ENCODE measurements at regions not wholly inside any gene's neighbourhood (a gene's known extent, or its start where the extent isn't known, plus 50 kb on each side); places are given as distances from the start of the nearest gene placed in this dataset.
"Not testable (repeated sequence)": the region's sequence is repeated elsewhere in the genome, so short reads cannot be mapped to it uniquely, and the experiment has no call there.

DNA sequence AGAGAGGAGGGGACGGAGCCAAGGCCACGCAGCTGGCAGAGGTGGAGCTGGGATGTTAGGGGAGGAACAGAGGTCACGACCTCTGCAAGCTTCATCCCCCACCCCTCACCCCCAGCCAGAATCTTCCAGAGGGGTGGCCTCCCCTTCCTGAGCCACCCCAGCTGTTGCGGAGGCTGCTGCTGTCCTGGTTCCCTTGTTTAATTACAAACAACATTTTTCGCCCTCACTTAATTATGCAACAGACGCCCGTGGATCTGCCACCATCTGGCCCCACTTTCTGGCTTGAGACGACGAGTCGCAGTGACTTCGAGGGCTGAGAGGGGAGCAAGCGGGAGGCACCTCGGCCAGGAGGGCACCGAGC is 153.7 kb upstream of the PTPN1 start:
- no peak for DNase-seq (ENCODE audit: low read depth in 1 of 2, low spot score in 1 of 2)

DNA sequence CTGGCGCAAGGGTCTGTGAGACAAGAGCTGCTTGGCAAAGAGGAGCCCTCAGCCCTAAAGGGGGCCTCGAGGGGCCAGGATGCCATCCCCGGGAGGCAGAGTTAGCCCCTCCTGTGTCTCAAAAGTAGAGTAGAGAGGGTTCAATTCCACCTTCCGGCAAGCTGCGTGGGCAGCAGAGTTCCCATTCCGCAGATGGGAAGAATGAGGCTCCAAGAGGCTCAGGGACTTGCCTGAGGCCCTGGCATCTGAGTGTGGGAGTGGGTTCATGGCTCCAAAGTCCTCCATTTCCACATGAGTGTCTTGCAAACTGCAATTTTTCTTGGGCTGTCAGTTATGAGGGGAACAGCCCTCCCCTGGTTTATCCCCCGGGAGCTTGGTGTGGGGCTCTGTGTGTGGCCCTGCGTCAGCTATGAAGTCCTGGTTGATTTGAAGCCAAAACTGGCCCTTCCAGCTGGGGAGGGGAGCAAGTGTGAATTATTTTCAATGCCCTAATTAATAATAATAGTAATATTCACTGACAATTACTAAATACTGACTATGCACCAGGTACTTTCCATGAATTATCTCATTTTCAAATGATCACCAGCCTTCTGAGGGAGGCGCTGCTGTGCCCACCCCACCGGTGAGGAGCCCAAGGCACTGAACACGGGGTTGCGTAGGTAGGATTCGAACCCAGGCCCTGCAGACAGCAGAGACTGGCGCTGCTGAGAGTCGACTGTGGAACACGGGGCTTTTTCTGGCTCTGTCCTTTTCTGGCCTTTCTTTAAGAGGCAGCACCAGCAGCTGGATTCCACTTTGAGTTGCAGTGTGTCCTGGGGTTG is 153.0 kb upstream of the PTPN1 start:
- DNase-seq (ENCODE audit: low read depth in 1 of 2, low spot score in 1 of 2): no peak

DNA sequence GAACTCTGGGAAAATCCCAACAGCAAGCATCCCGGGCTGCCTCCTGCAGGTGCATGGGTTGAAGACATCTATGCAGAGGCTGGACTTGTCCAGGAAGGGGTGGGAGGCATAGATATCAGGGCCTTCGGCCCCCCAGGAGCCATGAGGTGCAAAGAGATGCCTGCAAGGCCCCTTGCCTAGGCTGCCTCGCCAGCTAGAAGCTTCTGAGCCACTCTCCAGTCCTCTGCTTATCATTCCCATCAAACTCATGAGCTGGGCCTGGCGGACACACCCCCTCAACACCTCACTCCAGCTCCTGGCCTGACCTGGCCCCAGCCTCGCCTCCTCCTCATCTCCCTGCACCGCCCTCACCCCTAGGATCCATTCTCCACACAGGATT is 152.4 kb upstream of the PTPN1 start:
- no peak for DNase-seq (ENCODE audit: low read depth in 1 of 2, low spot score in 1 of 2)

DNA sequence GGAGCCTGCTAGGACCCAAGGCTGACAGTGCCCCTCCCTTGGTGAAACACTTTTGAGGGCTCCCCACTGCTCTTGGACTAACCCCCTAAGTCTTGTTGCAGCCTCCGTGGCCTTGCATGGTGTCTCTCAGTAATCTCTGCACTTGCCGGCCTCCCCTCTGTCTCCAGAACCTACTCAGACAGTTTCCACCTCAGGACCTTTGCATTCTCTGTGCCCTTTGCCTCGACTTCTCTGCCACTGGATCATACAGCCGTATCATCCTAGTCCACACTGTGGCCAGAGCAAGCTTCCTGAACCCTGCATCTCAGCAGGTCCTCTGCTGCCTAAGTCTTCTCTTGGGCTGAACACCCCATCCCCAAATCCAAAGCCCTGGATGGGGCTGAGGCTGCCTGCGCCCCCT is 152.0 kb upstream of the PTPN1 start:
- DNase-seq (ENCODE audit: low read depth in 1 of 2, low spot score in 1 of 2): no peak

DNA sequence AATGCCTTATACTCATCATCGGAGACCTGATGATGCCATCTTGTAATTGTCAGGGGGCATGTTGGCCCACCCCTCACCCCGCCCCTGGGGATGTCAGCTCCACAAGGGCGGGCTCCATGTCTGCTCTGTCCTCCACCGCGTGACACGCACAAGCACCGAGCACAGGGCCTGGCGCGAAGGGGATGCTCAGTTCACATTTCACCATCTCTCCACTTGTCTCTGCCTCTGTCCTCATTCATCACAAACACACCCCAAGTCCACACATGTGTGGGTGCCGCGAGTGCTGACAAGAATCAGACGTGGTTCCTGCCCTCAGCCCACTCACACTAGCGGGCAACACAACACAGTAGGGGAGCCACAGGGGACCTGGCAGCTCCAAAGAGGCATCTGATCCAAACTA is 151.2 kb upstream of the PTPN1 start:
- no peak for DNase-seq (ENCODE audit: low read depth in 1 of 2, low spot score in 1 of 2)

DNA sequence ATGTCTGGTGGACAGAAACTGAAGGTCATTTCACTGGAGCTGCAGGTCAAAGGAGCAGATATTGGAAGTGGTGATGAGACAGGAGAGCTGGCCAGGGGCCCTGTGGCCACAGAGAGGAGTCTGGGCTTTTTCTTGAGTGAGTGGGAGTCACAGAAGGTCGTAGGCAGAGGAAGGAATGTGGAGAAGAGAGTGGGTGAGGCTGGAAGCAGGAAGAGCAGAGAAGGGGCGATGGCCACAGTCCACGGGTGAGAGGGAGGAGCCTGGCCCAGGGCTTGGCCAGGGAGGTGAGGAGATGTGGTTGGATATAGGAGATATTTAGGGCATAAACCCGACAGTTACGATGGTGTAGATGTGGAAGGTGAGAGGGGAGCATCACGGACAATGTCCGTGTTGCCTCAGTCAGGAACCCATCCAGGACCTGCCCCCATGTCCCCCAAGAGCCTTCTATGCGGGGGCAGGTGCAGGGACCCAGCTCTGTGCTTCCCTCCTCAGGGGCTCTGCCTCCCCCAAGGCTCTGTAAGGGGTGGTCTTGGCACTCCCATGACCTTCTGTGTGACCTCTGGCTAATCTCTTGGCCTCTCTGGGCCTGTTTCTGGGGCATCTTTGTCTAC is 150.5 kb upstream of the PTPN1 start:
- no peak for DNase-seq (ENCODE audit: low read depth in 1 of 2, low spot score in 1 of 2)

DNA sequence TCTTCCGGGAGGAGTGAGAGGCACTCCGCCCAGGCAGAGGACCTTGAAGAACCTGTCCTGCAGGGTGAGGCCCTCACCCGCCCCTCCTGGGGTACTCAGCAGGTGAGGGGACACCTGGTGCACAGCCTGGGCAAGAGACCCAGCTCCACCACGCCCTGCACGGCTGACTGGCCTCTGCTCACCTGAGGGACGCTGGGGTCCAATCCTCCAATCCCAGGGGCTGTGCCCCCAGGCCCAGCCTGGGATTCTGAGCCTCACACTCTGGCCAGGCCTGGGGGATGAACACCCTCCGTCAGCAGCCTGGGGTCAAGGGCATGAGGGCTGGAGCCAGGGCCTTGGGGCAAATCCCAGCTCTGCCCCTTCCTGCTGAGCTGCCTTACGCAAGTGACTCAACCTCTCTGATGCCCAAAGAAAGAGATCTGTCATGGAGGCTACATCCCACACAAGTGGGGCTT is 149.9 kb upstream of the PTPN1 start:
- DNase-seq (ENCODE audit: low read depth in 1 of 2, low spot score in 1 of 2): no peak

DNA sequence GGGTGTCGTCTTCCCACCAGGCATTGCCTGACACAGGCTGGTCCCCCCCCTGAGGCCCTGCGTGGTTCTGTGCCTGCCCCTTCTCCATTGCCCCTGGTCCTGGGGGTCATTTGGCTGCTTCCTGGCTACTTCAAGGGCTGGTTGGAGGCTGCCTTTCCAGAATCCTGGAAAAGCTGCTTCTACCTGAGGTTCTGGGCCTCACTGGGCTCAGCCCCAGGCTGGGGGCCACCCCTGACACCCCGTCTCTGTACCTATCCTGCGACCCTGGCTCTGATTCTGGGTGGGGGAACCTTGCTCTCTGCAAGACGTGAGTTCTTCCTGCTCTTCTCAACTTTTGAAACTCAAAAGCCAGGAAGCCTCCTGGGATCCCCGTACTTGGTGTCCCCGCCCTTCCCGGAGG is 149.3 kb upstream of the PTPN1 start:
- no peak for DNase-seq (ENCODE audit: low read depth in 1 of 2, low spot score in 1 of 2)

DNA sequence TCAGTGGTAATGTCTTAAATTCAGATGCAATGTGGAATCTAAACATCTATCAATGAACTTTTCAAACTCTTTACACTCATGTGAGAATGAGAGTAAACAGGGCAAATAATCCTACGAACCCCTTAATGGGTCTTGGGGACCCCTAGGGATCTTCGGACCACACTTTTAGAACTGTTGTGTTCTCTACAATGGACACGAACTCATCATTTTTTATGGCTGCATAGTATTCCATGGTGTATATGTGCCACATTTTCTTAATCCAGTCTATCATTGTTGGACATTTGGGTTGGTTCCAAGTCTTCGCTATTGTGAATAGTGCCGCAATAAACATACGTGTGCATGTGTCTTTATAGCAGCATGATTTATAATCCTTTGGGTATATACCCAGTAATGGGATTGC is 148.0 kb upstream of the PTPN1 start:
- DNase-seq (ENCODE audit: low read depth in 1 of 2, low spot score in 1 of 2): not testable (repeated sequence)

DNA sequence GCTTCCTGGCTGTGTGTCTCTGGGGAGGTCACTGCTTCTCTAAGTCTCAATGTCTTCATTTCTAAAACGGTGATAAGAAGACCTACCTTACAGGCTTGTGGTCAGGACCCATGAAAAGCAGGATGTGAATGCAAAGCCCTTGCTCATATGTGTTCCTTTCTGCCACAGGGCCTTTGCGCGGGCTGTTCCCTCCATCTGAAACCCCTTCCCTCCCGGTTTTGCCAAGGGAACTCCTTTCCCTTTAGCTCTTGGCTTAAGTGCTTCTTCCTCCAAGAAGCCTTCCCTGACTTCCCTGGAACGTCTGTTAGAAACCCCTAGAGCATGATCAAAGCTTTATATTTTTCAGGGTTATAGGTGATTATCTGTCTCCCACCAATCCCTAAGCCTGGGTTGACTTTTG is 147.2 kb upstream of the PTPN1 start:
- DNase-seq (ENCODE audit: low read depth in 1 of 2, low spot score in 1 of 2): no peak

DNA sequence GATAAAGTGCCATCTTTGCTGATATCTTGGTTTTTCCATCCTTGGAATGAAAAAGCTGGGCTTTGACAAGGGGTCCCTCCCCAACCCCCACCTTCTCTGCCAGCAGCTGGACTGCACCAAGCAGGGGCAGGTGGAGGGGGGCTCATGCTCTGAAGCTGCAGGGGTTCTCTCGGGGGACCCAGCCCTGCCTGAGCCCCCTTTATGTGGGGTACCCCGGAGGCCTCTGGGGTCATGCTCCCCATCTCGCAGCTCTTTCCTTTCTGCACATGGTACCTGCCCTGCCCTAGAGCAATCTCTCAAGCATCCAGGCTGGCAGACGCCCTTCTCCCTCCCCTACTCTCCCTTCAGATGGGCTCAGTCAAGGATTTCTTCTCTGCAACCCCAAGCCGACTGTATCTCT is 146.7 kb upstream of the PTPN1 start:
- DNase-seq (ENCODE audit: low read depth in 1 of 2, low spot score in 1 of 2): no peak

DNA sequence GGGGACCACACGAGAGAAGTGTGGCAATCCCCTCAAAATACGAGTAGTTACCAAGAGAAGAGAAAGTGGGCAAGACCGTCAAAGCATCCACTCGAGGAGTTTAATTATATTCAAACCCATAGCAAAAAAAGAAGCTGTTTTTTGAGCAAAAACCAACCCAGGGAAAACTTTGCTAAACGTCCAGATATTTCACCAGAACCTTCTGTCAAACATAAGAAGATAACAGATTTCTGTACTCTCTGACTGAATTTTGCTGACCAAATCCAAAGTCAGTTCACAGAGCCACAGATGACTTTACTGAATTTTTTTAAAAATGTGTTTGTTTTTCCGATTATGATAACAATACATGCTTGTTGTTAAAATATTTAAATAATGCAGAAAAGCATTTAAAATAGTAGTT is 145.6 kb upstream of the PTPN1 start:
- DNase-seq (ENCODE audit: low read depth in 1 of 2, low spot score in 1 of 2): no peak

DNA sequence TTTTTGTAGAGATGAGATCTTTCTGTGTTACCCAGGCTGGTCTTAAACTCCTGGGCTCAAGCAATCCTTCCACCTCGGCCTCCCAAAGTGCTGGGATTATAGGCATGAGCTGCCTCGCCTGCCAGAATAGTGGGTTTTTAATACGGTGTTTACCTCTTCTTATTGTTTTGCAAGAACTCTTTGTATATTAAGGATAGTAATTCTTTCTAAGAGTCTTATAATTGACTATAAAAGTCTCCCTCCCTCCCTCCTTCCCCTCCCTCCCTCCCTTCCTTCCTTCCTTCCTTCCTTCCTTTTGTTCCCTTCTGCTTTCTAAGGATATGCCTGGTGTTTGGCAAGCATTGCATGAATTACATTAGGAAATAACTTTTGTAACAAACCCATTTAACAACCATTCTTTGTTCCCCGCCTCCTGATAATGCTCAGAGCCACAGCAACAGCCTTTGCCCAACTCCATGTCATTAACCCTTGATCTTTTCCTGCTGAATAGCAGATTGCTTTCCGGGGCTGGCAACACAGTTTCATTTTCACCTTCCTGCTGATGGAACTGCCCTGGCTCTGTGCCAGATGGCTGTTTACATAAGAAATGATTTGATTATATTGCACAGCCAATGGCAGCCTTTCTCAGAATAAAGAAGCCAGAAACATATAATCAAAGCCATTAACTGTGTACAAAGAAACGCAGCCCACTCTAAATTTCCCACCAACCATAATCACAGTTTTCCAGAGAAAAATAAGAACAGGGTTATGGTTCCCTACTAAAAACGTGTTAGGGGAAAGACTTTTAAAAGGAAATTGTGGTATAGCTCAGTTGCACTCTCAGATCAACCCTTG is 143.7 kb upstream of the PTPN1 start:
- no peak for DNase-seq (ENCODE audit: low read depth in 1 of 2, low spot score in 1 of 2)

DNA sequence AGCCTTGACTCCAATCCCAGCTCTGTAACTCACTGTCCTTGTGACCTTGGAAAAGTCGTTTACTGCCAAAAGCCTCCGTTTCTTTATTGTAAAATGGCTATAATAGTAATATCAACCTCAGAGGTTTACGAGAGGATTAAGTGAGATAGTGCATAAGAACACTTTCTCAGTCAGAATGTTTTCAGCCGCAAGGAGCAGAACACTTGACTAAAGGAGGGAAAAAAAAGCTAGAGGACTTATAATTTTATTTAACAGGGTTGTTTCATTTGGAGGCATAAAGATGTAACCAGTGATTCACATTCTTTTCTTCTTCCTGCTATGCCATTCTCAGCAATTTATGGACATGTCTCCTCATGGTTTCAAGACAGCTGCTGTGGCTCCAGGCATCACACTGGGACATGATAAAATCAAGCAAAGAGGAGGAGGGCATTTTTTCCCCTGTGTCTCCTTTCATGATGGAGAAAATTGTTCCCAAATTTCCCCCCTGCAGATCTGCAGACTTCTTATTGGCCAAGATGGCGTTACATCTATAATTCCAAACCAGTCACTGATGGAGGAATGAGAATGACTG is 143.0 kb upstream of the PTPN1 start:
- DNase-seq (ENCODE audit: low read depth in 1 of 2, low spot score in 1 of 2): no peak

DNA sequence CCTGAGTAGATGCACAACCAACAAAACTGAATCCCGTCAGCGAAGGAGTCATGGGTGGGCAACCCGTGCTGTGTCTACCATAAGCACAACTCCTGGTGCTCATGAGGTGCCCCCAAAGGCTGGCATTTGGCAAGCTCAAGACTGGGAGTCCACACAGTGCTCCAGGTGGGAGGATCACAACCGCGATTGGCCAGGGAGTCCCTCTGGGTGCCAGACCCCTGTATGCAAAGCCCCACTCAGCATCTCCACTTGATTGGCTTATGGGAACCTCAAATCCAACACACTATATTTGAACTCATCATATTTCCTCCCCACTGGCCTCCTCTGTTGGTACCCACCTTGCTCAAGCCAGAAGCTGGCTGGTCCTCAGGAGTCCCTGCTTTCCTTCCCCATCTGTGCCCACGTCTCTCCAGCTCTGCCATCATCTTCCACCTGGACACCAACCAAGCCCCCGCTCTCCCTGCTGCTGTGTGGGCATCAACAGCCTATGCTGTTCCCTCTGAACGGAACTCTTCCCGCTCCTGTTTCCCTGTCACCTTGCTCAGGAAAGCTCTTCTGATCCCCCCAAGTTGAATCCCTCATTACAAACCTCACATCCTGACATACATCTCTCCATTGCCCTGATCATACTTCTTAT is 142.3 kb upstream of the PTPN1 start:
- no peak for DNase-seq (ENCODE audit: low read depth in 1 of 2, low spot score in 1 of 2)

DNA sequence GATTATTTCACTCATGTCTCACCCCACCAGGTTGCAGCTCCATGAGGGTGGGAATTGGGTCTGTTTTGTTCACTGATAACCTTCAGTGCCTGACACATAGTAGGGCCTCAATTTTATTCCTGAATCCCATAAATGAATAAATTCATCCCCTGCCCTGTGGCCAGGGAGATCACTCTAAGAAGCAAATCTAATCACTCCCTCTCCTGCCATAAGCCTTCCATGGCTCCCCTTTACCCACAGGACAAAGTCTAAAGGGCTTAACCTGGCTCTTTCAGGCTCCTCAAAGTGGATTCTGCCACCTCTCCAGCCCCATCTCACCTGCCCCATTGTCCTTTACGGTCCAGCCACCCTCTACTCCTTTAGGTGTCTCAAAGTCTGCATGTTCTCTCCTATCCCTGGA is 141.8 kb upstream of the PTPN1 start:
- DNase-seq (ENCODE audit: low read depth in 1 of 2, low spot score in 1 of 2): no peak

DNA sequence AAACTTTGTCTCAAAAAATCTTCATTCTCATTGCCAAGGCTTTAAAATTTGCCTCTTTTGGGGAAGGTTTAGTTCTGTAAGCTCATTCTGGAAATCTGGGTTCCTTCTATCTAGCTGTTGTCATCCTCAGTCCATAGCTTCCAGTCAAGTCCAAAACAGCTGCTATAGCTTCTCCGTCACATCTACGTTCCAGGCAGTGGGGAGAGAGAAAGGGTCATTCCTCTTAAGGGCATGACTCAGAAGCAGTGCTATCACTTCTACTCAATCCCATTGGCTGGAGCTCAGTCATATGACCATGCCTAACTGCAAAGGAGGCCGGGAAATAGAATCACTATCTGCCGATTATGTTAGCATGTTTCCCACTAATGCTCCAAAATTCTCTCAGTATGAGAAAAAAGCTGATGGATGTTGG is 141.4 kb upstream of the PTPN1 start:
- no peak for DNase-seq (ENCODE audit: low read depth in 1 of 2, low spot score in 1 of 2)

DNA sequence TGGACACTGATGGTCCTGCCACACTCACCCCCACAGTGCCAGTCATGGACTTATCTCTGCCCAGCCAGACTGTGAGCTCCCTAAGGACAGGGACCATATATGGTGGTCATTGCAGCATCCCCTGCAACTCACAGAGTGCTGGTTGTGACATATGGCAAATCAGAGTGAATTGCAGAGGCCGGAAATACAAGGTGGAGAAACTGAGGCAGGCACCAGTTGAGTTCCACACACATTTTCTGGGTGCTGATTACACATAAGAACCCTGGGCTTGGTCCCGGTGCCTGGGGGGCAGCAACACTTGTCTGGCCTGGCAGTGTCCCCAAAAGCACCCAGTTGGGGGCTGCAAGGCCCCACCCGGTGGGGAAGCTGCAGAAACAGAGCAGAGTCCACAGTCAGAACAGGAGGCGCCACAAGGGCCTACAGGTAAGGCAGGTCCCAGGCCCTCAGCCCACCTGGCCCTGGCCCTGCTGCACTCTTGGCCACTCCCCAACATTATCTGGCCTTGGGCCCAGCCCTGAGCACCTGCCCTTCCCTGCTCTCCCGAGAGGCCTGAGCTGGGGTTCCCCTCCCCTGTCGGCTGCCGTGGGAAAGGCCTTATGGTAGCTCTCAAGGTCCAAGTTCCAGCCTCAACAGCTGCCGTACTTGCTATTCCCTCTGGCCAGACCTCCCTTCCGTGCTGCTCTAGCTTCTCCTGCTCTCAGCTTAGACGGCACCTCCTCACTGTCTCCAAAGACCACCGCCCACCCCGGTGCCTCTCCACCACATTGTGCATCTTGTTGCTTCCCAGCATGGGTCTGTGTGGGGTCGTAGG is 140.8 kb upstream of the PTPN1 start:
- DNase-seq (ENCODE audit: low read depth in 1 of 2, low spot score in 1 of 2): no peak

DNA sequence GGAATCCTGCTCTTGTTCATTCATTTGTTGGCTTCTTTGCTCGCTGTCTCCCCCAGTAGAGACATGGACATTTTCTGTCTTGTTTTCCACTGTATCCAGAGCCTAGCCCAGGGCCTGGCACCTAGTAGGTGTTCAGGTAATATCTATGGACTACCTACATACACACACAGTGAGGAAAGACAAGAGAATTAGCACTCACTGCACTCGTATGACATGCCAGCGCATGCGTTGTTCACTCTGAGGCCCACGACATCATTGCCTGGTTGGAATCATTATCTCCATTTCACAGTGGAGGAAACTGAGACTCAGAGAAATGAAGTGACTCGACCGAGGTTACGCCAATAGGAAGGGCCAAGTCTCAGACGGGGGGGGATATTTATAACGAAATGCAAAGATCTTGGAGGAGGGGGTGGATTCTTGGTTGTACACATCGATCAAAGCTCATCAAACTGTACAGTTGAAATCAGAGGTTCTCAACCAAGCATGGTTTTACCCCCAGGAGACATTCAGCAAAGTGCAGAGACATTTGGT is 140.1 kb upstream of the PTPN1 start:
- DNase-seq (ENCODE audit: low read depth in 1 of 2, low spot score in 1 of 2): no peak
